ENCODE measurements at regions not wholly inside any gene's neighbourhood (a gene's known extent, or its start where the extent isn't known, plus 50 kb on each side); places are given as distances from the start of the nearest gene placed in this dataset.

DNA sequence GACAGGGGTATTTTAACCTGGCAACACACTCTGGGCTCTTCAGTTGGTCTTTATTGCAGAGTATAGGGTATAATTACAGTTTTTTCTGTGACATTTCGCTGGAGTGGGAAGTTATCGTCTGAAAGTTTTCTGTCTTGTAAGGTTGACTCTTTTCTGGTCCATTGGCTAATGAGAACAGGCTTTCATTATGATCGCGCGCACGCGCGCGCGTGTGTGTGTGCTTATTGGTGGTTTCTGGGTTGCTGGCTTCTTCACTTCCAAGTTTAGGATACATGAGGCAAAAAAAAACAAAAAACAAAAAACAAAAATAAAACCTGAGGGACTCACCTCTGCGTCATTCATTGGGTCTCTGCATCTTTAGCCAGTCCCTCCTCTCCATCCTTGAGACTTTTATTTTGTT lies 68.7 kb upstream of the MYOCD start:
- no peak for DNase-seq

DNA sequence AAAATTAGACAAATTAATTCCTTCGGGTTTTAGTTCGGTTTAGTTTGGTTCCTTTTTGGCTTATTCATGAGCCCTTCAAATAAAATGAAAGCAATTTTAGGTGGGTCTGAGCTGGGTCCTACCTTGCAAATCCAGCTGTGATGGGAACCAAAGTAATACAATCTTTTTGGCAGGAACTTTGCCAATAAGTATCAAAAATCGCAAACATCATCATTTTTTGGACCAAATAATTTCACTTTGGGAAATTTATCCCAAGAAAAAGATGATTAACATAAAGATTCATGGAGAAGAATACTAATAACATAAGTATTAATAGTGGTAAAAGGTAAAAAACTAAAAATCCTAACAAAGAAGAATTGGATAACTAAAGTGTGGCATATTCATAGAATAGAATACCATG lies 67.8 kb upstream of the MYOCD start:
- DNase-seq, result no peak

GRCh38 chr17:12599186-12599920 lies 66.3 kb upstream of the MYOCD start:
- DNase-seq, result no peak

DNA sequence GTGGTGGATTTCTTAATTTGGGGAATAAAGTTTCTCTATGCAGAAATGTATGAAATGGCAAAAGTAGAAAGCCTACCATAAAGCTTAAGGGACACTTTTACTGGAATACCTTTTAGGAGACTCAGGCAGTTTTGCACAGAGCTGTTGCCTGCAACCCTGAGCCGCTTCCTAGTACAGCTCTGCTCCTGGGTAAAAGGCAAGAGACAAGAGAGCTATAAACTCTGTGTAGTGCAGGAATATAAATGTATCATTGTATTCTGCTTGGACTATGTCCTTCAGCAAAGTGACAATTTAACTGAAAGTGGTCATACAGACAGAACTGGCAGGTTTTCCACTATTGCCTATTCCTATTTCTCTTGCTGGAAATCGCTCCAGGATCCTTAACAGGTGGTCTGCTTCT lies 65.3 kb upstream of the MYOCD start:
- no peak for DNase-seq

- no peak for DNase-seq
Measured at GRCh38 chr17:12603566-12603965, 62.1 kb upstream of the MYOCD start.

- DNase-seq, result no peak
Measured at GRCh38 chr17:12605222-12605621, 60.5 kb upstream of the MYOCD start.

DNA sequence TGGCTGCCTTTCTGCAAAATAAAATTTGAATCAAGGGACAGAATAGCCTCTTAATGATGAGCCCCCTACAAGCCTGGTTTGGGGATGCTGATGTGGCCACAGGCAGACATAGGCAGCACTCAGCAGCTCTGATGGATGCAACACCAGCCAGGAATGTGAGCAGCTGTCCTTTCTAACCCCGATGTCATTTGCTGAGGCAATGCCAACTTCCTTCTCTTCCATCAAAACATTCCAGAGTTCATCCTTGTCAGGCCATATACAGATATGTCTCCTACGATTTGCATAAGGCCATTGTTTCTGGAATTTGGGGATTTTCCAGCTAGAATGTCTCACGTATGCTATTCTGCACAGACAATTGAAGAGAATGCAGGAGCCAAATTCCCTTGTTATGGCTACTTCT lies 52.1 kb upstream of the MYOCD start:
- no peak for DNase-seq
